Astrocyte of the hippocampus (primary cell): ENCODE measurements at regions not wholly inside any gene's neighbourhood (a gene's known extent, or its start where the extent isn't known, plus 50 kb on each side); places are given as distances from the start of the nearest gene placed in this dataset.
"Not testable (repeated sequence)": the region's sequence is repeated elsewhere in the genome, so short reads cannot be mapped to it uniquely, and the experiment has no call there.

Source experiments
- DNase-seq: peaks from one replicate; pipeline ENCODE4 v3.0.0; 2011; ENCODE audit warnings: low read depth, low spot score

DNA sequence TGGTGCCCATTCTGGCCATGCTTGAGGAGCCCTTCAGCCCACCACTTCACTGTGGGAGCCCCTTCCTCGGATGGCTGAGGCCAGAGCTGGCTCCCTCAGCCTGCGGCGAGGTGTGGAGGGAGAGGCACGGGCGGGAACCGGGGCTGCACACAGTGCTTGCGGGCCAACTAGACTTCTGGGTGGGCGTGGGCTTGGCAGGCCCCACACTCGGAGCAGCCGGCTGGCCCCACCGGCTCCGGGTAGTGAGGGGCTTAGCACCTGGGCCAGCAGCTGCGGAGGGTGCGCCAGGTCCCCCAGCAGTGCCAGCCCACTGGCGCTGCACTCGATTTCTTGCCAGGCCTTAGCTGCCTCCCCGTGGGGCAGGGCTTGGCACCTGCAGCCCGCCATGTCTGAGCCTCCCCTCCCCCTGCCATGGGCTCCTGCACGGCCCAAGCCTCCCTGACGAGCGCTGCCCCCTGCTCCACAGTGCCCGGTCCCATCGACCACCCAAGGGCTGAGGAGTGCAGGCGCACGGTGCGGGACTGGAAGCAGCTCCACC, 554.2 kb downstream of the GABRG2 start:
- DNase-seq = not testable (repeated sequence)

DNA sequence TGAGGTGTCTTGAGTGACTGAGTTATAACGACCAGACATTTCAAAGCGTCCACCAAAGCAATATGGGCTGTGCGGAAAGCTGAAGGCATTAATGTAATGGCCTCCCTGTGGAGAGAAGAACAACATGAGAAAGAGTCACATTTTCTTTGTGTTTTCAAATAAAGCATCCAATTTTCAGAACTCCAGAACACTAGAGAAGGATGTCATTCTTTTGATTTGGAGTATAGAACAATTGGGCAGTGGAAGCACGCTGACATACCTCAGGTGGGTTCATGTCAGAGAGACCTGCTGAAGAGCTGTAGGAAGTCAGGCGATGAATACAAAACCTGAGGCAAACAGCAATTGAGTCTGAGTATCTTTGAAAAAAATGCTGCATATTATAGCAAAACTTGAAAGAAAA, 556.5 kb downstream of the GABRG2 start:
- DNase-seq = no peak

DNA sequence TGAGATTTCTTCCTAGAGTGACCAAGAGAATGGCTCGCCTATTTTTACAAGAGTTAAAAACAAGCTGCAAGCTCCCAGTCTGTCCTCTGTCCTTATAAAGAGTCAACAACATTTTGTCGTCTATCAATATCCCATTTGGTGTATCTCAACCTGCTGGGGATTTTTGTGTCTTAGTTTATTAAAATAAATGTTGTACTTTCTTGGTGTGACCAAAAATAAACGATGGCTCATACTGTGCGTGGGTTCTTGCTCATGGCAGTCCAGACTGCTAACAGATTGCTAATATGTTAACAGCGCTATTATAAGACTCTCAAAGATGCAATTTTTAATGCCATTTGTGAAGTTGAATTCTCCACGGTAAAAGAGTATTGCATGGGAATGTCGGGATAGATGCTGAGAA, 569.9 kb downstream of the GABRG2 start:
- no peak for DNase-seq

DNA sequence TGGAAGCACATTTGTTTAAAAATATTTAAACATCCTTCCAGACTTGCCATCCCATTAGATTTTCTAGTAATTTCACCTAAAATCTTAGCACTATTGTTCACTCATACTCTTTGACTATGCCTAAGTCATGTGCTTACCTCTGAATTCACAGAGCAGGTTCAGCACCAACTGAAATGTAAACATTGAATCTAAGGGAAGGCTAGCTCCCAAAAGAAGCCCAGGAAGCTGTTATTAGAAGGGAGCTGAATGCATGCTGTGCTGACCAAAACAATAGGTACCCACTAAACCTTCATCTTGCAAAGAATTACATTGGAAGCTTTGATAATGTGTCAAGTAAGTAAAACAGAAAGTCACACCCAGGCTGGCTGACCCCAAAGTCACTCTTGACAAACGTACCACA, 571.3 kb downstream of the GABRG2 start:
- no peak for DNase-seq

DNA sequence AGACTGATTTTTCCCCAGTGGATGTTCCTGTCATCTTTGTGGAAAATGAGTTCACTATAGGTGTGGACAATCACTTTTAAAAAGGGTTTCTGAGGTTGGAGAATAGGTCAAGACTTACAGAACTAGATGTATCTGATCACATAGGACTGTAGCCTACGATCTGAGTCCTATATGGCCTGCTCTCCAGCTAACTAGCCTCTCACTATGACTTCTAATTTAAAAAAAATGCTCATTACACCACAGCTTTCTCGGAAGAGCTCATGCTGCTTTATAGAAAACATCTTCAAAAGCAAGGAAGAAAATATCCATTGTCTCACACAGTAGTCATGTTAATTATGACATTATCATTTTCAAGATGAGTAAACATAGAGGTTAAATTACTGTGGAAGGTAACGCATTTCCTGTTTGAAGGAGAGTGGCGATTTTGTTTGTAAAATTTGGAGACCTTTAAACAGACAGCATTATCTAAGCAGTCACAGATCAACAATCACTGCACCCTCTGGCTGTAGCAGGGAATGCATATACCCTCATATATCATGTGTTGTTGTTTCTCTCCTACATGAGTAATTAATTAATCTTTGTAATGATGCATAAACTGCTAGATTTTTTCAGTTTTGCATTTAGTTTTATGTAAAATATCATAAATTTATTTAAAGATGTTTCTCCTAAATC, 573.7 kb downstream of the GABRG2 start:
- no peak for DNase-seq

DNA sequence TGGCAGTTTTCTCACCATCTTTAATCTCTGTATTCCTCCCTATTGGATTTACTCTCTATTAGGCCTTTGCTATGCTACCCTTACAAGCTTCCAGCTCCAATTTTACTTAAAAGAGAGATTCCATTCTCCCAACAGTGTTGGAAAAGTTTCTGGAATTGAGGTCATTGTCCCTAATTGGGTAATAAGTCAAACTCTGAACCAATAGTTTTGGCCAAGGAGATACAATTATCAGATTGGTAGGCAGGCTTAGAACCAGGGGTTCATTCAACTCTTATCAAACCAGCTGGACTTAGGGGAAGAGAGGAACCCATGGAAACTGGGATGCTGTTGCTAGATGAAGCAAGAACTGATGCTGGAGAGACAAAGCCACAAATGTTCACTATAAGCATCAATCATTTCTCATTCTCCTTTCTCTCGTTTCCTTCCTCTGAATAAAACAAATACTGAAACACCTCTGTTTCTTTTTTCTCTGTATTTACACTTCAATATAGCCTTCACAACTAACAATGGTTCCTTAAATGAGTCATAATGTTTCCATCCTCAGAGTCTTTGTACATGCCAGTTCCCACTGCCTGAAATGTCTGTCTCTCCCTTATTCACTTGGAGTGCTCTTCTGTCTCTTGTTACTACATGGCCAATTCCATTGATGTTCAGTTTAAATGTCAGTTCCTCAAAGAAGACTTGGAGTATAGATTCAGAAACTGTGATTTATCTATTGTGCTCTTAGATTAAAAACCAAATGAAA, 587.3 kb downstream of the GABRG2 start:
- peak; percentile 2 for DNase-seq

DNA sequence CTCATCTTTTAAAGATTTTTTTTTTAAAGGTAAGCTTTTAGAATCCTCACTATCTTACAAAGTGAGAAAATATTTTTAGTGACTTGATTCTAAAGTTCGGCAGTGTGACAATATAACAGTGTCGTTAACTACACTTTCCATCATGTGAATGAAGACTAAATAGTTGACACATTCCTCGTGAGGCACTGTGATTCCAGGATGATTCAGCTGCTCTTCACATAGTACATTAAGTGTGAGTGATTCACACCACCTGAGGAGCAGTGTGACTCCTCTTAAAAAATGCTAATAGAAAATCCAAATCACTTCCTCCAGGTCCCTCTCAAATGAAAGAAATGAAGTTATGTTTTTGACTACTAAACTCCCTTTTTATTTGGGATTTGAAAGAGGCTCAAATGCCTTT, 589.5 kb downstream of the GABRG2 start:
- no peak for DNase-seq

DNA sequence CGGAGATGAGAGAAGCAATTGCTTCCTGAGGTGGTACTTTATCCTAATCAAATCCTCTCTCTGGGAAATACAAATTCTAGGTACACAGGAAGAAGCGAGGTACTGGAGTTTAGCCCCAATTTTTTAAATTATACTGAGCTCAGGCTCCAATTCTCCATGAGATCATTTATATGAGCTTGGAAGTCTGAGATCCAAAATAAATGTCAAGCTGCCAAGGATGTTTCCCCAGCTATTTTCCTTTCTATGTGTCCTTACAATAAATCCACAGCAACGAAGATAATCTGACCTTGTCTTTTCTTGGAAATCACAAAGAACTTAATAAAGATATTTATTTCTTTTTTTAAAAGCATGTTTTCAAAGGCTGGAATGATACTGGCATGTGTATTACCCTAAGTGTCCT, 597.3 kb downstream of the GABRG2 start:
- DNase-seq = no peak

DNA sequence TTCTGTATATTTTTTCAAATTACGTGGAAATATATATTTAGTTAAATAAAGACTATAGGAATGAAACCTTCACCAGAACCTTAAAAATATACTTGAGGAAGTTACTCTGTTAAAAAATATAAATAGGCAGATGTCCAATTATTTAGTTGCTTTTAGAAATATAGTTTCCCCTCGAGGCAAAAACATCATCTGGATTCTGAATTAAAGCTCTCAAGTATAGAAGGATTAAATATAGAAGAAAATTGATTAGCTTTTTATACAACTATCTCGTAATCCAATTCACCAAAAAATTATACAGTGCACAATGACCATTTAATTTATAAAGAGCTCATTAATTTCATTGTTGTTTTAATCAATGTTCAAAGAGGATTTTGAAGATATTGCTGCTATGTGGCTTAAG, 601.4 kb downstream of the GABRG2 start:
- DNase-seq = no peak

DNA sequence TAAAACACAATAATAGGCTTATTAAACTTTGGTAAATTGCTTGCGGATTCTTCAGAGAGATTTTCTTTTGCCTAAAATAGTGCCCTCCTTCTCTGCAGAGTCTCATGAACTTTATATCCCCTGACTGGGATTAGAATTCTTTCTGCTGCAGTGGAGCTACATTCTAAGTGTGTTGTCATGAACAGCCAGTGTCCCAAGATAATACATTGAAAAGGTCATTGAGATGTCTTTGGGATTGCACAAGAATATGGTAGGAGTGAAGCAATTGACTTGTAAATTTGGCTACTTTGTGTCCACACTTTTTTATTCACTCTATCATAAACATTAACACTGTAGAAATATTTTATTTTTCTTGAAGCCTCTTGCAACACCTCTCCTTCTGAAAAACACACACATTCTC, 604.5 kb downstream of the GABRG2 start:
- DNase-seq = no peak

DNA sequence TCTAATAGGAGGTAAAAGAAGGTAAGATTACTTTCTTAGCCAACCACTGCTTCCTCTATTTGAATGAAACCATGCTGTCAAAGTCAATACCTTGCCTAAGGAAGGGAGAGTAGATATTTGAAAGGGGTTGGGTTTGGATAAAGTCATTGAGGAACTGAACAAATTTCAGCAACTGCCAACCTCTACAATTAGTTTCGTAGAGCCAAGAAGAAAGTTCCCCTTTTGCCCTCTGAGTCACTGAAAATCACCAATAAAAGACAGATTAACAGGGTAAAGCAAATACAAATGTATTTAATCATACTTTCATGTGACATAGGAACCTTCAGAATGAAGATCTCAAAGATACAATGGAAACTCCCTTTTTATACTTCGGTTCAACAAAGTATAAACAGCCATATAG, 615.7 kb downstream of the GABRG2 start:
- no peak for DNase-seq

DNA sequence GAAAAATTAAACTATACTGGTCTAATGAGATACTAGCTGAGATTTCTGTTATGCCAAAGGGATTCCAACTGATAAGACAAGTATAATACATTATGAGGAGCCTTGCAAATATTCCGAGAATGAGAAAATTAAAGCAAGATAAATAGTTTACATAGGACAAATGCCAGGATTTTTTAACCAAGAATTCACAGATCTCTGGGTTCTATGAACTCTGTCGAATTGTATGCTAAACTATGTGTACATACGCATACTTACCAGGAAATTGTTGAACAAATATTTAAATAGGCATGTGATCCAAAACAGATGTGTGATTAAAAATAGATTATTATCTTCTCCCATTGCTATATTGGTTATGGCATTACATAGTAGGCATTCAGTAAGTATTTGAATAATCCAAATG, 616.6 kb downstream of the GABRG2 start:
- no peak for DNase-seq

DNA sequence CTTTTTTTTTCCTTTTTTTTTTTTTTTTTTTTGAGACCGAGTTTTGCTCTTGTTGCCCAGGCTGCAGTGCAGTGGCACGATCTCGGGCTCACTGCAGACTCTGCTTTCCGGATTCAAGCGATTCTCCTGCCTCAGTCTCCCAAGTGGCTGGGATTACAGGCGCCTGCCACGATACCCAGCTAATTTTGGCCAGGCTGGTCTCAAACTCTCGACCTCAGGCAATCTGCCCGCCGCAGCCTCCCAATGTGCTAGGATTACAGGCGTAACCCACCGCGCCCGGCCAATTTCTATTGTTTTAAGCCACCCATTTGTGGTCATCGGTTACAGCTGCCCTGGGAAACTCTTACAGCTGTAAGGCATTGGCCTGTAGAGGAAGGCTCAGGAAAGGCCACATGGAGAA, 617.7 kb downstream of the GABRG2 start:
- DNase-seq = no peak

DNA sequence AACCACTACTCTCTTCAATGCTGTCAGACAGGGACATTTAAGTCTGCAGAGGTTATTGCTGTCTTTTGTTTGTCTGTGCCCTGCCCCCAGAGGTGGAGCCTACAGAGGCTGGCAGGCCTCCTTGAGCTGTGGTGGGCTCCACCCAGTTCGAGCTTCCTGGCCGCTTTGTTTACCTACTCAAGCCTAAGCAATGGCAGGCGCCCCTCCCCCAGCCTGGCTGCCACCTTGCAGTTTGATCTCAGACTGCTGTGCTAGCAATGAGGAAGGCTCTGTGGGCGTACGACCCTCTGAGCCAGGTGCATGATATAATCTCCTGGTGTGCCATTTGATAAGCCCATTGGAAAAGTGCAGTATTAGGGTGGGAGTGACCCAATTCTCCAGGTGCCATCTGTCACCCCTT, 628.7 kb downstream of the GABRG2 start:
- DNase-seq = not testable (repeated sequence)

DNA sequence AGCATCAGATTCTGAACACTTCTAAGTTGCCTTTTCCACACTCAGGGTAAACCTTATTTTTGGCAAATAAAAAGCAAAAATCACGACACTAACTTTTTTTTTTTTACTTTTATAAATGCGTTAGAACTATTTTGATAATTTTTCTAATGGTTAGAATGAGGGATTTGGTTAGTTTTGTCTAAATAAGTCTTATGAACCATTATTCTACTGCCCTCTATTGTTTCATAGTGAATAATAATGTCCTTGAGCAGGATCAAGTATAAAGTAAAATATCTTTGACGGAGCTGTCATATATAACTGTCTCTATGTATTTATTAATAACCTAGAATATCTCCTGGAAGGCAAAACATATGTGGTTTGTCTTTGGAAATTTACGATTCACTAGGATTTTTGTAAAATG, 631.8 kb downstream of the GABRG2 start:
- no peak for DNase-seq

DNA sequence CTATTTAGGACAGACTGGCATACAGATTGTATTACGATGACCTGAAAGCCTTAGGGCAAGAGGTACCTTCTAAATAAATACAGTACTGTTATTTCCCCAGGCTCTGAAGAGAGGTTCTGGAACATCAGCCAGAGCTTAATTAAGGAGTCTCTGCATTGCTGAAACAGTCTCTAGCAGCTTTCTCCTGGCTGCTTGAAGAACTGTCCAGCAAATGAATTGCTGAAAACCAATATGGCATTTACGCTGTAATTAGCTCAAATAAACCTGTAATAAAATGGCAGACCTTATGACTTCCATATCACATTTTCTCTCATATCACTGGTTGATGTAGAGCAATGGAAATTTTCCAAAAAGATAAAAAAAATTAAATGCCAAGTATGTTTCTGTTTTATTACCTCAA, 636.3 kb downstream of the GABRG2 start:
- peak; percentile 1 for DNase-seq

DNA sequence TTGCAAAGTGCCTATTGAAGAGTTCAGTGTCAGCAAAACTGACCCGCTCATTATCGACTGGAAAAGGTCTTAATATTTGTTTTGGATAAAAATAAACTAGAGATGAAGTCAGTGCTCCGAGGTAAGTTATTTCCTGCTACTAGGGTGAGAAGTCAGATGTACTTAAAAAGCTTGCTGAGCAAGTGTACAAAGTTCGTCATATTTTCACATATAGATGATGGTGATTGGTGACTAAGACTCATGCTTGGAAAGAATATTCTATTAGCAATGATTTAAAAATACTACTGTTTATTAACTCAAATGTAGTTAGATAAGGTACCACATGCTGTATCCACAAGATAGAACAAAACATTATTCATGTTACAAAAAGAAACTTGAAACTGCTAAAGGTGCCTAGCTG, 643.7 kb downstream of the GABRG2 start:
- no peak for DNase-seq

DNA sequence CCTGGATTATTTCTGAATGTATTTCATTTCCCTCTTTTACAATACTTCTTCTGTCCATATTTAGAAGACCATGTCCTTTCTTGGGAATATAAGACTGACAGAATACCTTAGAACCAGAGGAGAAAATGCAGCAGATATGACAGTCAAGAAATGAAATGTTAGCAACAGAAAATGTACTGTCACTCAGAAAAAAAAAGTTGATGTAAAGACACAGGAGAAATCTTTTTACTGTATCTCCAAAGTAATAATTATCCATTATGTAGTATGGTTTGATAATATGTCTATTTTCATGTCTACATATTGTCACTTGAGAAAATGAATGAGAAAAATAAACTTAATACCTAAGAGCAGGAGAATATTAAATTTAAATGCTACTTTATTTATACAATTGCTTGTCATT, 652.1 kb downstream of the GABRG2 start:
- DNase-seq = no peak

DNA sequence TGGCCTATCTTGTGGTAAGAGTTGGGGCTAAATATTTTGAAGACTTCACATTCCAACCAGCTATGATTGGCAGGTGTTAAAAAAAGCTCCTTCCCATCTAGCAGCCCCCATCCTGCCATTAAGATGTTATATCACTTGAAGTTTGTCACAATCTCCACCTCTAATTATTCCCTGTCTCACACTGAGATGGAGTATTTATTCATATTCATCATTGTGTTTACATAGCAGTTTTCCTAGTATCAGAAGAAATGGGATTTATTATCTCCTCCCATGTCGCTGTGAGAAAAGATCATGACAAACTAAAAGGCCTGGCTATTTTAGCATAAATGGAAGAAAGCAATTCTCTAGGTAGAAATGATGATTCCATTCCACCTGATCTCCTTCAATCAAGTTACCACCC, 653.6 kb downstream of the GABRG2 start:
- no peak for DNase-seq

DNA sequence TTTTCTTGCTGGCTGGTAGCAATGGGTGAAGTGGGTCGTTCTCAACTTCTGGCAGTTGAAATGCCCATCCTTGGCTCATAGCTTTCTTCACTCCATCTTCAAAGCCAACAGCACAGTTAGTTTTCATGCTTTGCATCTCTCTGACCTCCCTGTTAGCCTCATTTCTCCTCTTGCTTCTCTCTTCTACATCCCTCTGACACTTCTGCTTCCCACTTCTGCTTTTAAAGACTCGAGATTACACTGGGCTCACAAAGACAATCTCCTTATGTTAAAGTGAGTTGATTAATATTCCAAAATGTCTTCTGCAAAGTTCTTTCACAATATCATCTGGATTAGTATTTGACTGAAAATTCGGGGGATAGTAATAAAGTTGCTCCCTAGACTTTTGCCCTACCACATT, 684.8 kb upstream of the CCNG1 start:
- DNase-seq = no peak

DNA sequence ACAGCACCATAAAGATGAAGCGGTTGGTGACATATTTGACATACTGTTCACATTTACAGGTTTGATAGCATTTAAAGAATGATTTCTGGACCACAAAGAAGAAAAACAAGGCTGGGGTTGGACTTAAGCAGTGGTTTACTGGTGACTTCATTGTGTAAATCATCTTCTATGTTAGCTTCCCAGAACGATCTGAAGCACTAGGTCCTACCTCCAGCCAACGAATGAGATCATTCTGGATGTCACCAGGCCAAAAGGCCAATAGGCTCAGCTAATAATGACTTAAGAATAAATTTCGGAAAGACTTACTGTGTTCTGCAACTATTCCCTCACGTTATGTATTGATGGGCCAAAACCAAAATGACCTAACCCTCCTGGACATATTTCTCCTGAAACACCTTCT, 675.3 kb upstream of the CCNG1 start:
- no peak for DNase-seq

DNA sequence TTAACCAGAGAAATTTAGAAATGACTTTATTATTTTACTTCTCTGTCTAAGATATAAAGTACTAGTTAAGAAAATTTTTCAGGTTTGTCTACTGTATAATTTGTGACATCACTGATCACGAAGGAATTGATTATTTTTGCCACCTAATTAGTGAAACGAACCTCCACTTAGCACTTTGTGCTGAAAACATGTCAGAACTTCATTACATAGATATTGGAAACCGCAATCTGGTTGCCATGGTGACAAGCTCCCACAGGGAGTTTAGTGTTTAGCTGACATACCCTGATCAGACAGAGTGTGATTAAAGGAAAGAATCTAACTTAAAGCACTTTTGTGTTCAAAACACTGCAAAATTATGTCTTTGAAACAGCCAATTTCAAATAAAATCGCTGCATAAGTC, 668.4 kb upstream of the CCNG1 start:
- peak; percentile 4 for DNase-seq

DNA sequence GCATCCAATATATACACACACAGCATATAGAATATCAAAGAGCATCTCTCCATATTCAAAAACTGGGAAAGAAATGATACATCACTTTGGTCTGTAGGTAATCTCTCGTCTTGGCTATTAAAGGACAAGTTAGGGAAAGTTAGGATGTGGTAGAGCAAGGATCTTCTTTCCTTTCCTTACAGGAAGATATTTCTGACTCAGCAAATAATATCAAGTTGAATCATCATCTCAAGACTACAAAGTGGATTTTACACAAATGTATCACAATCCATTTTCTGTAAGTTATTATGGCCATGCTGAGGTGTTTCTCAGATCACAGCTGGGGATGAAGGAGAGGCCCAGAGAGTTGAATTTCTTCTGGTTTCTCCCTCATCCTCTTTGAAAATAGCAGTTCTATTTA, 651.7 kb upstream of the CCNG1 start:
- no peak for DNase-seq
